ENCODE measurements at regions not wholly inside any gene's neighbourhood (a gene's known extent, or its start where the extent isn't known, plus 50 kb on each side); places are given as distances from the start of the nearest gene placed in this dataset.

DNA sequence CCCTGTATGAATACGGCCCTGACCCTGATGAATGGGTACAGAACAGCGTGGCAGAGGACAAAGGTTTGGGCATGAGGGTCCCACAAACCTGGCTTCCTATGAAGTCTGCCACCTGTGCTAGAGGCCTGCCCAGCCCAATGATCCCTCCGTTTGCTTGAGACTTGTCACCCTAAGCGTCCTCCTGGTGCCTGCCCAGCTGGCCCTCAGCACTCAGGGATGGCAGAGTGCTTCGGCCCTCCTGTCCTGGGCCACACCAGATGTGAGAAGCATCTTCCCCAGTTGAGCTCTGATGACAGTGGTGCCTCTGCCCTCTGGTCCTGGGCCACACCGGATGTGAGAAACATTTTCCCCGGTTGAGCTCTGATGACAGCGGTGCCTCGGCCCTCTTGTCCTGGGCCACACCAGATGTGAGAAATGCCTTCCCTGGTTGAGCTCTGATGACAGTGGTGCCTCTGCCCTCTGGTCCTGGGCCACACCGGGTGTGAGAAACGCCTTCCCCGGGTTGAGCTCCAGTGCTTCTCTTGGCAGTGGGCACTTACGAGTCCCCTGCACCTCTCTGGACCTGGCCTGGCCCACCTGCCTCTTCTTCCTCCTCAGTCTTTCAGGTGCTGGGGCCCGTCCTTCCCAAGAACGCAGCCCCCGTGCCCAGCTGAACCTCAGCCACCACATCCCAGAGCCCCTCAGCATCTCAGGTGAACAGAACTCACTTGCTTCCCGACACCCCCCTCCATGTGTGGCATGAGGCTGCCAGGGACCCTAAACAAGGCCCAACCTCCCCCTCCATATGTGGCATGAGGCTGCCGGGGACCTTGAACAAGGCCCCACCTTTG, 253.1 kb upstream of the IRX1 start:
- TF ChIP-seq, protein P1, sequence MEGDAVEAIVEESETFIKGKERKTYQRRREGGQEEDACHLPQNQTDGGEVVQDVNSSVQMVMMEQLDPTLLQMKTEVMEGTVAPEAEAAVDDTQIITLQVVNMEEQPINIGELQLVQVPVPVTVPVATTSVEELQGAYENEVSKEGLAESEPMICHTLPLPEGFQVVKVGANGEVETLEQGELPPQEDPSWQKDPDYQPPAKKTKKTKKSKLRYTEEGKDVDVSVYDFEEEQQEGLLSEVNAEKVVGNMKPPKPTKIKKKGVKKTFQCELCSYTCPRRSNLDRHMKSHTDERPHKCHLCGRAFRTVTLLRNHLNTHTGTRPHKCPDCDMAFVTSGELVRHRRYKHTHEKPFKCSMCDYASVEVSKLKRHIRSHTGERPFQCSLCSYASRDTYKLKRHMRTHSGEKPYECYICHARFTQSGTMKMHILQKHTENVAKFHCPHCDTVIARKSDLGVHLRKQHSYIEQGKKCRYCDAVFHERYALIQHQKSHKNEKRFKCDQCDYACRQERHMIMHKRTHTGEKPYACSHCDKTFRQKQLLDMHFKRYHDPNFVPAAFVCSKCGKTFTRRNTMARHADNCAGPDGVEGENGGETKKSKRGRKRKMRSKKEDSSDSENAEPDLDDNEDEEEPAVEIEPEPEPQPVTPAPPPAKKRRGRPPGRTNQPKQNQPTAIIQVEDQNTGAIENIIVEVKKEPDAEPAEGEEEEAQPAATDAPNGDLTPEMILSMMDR (IDR thresholded peaks at IDR 0.05 in 4 of 5, conservative IDR thresholded peaks at IDR 0.05 in 1 of 5), result no peak
- no peak for TF ChIP-seq POLR2A (IDR thresholded peaks at IDR 0.05)
